Myocyte (in vitro differentiated cells): ENCODE measurements at regions not wholly inside any gene's neighbourhood (a gene's known extent, or its start where the extent isn't known, plus 50 kb on each side); places are given as distances from the start of the nearest gene placed in this dataset.

Experiments used
- DNase-seq: peaks from one replicate; pipeline ENCODE4 v3.0.0-alpha.2; 2012; ENCODE audit warnings: low read depth

- no peak for DNase-seq
Measured at GRCh38 chrX:129176710-129177109, 346.6 kb downstream of the SMARCA1 start.

DNA sequence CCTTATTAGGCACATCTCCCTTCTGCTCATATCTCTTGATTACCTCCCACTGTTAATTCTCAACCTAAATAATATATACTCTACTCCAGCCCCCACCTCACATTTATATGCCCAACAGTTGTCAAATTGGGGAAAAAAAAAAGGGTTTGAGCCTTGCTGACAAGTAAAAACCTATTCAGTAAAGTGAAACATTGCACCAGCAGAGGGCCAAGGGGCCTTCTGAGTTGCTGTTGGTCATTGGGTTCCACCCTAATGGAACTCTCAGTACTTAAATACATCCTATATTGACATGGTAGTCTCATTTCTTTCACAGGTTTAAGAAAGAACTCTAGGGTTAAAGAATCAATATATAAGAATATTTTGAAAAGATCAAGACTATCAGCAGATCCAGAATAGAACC, 362.2 kb downstream of the SMARCA1 start:
- DNase-seq = no peak

GRCh38 chrX:129158505-129158904, 364.8 kb downstream of the SMARCA1 start:
- no peak for DNase-seq

GRCh38 chrX:129145840-129146272, 377.4 kb downstream of the SMARCA1 start:
- DNase-seq = no peak

GRCh38 chrX:129145385-129145784, 377.9 kb downstream of the SMARCA1 start:
- no peak for DNase-seq

- DNase-seq = no peak
Measured at GRCh38 chrX:129144172-129145038, 378.9 kb downstream of the SMARCA1 start.

DNA sequence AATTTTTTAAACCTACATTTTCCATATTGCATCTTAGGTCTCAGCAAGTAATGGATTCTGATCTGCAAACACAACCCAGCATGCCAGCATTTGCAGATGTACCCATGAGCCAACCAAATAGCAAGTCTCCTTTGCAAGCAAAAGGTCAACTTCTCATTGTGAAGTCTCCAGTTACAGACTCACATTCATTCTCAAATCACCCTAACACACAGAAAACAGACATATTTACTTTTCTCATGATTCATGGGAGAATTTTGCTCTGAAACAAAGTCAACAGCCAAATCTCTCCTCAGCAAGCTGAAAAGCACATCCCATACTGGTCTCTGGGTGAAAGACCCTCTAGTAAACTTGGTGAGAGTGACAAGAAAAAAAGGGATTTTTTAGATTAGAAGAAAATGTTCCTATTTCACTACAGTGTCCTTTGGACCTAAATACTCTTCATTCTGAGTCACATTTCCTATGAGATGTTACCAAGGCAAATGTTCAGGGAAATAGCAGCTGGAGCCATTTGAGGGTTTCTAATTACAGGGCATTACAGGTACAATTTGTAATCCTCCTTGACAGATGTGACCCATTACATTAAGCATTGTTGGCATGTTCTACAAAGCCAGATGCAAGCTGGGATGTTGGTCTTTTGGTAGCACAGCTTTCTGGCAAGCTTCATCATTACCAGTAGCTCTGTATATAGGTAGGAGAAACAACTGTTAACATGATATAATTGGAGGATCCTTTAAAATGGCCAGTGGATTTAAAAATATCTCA, 383.3 kb downstream of the SMARCA1 start:
- no peak for DNase-seq

DNA sequence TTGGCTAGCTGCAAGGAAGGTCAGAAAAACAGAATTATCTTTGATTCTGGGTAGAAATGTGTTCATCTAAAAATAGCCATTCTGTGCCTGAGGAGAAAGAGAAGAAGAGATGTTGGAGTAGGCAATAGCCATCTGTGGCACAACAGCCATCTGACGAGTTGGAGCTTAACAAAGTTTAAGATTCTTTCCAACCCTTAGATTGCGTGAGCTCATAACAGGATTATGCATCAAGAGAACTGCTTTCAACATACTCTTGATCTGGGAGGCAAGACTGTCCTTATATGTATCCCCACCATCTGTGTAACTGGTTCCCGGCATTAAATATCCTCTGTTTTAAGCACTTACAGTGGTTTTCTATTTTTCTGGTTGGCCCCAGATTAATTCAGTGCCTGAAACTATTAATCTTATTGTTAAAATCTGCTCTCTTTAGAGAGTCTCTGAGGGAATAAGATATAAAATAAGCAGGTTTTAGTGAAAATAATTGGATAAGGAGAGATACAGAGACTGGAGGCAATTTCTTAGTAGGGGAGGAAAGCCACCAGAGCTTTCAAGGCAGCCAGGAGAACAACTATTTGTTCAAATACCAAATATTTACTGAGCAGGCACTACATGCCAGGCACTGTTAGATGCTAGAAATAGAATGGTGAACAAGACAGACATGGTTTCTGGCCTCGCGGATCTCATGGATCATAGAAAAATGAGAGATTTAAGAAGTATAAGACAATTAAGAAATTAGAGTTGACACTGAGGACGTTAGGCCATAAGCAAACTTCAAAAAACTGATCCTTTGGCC, 398.0 kb downstream of the SMARCA1 start:
- no peak for DNase-seq

GRCh38 chrX:129123795-129124194, 399.5 kb downstream of the SMARCA1 start:
- DNase-seq = no peak

GRCh38 chrX:129116676-129117470, 406.4 kb downstream of the SMARCA1 start:
- DNase-seq = no peak

DNA sequence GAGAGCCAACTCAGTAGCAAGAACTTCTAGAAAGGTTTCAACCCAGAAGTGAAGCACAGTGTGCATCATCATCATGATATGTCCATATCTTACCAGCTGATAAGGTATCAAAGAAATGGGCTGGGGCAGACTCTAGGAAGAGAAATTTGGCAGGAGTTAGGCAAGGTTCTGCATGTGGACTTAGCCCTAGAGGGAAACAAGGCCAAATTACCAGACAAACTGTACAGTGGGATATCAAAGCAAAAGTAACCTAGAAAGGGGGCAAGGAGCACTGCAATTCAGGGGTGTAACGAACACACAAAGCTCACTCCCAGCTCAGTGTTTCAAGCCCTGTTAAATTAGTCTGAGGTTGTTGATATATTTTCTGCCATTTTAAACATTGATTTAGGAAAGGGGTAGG, 407.4 kb downstream of the SMARCA1 start:
- no peak for DNase-seq

- no peak for DNase-seq
Measured at GRCh38 chrX:129115104-129115503, 408.2 kb downstream of the SMARCA1 start.

DNA sequence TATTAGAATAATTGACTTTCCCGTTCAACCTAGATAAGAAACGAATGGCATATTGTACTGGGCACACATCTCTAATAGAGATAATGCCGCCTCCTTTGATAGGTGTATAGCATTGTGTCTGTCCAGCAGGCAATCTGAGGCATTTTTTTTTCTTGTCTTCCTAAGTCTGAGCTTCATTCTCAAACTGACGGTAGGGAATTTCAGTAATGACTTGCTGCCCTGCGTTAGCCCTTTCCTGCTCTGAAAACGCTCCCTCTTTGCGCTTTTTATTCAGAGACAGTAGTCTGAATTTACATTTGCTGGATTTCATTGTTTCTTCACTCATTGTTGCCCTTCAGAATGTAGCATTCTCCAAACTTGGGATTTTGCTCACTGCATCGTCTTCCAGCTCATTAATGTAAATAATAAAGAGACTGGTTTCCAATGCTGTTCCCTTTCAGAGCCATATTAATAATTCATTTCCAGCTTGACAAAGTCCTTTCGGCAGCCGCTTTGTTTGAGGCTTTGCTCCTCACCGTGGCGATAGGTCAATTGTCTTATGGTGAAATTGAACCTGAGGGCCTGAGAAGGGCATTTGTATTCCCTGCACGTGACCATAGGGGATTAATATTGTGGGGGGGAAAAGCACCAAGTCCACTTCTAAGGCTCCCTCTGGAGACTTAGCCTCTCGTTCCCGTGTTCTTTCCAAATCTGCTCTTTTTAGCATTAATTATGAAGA, 412.1 kb downstream of the SMARCA1 start:
- no peak for DNase-seq

DNA sequence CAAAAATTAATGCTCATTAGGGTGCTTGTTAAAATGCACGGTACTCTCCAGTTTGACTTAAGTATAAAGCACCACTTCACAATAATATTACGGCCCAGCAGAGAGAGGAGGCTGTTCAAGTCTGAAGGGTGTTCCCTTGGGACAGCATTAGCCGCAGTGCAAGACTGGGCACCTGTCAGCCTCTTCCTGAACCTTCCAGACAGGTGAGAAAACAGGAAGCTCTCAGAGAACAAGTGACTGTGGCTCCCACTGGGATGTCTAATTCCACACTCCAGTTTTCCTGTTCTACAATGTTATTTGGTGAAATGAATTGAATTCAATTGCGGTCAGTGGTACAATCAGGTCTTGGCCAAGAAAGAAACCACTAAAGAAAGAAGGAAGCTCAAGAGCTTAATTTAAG, 414.4 kb downstream of the SMARCA1 start:
- no peak for DNase-seq

DNA sequence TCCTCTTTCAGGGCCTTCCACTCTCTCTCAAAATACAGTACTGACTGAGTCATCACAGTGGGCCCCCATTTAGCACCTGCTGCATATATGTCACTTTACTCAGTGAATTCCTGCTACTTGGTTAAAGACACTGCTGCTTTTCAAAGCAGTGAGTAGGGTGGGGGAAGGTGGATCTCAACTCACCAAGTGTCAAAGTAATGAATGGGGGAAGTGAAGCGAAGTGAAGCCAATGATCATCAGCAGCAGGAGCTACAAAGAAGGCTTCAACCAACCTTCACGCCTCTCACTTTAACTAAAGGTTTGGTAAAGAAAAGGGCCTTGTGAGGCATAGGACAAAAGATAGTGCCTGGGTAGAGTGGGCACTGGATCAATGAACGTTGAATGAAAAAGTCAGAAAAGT, 424.1 kb downstream of the SMARCA1 start:
- DNase-seq = no peak

DNA sequence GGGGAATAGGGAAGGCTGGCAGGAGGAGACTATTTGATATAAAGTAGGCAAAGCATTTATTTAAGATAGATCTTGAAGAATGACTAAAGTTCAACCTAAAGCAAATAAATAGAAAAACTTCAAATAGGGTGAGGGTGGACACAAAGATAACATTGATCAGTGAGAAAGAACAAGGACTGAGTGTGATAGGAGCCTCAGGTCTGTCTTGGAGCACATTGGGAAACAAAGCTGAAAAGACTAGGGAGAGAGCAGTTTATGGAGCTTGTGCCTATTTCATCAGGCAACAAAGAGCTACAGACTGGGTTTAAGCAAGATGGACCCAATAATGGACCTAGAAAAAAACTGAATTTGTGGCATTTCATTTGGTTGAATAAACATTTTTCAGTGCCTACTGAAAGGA, 425.6 kb downstream of the SMARCA1 start:
- DNase-seq = no peak

DNA sequence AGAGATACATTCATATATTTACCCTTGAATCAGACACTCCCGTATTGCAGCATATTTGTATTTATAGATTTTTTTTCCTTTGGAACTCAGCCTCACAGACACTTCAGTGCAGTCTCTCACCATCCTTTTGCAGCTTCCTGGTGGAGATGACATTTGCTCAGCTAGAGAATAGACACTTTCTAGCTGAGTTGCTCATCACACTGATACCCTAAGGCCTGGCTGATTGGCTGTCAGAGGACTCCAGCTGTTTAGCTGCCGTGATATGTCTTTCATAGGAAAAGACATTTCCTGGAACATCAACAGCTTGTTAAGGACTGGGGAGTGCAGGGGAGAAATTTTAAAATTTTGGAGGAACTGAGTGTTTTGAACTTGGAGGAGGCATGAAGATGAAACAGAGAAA, 429.6 kb downstream of the SMARCA1 start:
- DNase-seq = no peak

DNA sequence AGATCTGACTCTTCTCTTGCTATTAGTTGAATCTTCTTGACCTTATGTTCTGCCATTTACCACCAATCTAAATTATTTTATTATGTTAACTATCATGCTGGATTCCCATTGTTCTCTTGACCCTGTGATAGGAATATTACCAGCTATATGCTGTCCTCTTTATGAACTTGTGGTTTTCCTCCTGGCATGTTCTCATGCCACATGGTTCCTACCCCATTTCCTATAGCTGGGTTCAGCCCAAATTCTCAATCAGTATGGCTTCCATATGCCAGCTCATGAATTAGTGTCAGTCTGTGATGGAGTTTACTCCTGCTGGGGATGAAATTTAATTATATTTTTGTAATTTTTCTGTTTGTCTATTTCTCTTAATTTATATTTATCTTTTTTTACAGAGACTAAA, 430.5 kb downstream of the SMARCA1 start:
- DNase-seq = no peak

DNA sequence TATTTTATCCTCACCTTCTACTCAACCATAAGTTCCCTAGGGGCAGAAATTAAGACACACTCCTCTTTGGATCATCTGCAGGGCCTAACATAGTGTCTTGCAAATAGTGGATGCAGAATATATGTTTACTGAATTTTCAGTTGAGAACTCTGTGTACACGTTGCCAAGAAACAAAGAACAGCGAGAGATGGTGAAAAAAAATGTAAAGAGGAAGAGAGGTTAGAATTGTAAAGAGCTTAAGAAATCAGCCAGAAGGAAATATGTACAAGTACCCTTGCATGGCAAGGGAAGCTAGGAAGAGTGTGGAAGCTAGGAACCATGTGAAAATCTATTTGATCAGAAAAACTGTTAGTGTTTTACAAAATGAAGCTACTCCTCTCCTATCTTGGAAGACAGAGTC, 431.0 kb downstream of the SMARCA1 start:
- DNase-seq = no peak

- no peak for DNase-seq
Measured at GRCh38 chrX:129091097-129091496, 432.2 kb downstream of the SMARCA1 start.
